Caco-2 (cell line): ENCODE measurements at regions not wholly inside any gene's neighbourhood (a gene's known extent, or its start where the extent isn't known, plus 50 kb on each side); places are given as distances from the start of the nearest gene placed in this dataset.

Experiments
- BruUV-seq: library from RNA; stranded (reverse); fragments of 400-500 nt; replicated peaks from 2 replicates; lab custom pipeline; 2021; lab: Mats Ljungman, UMichigan
- CTCF ChIA-PET: fragments of 300-600 bp; sonication (Branson Sonifier 250); formaldehyde crosslinking; loops from one replicate; lab custom pipeline; 2022; ENCODE audit warnings: antibody characterized with exemption; lab: Charles Lee
- POLR2A ChIA-PET: fragments of 300-600 bp; sonication (Branson Sonifier 250); formaldehyde crosslinking; loops from one replicate; lab custom pipeline; 2022; ENCODE audit warnings: antibody characterized with exemption; lab: Charles Lee
- DNase-seq, 2 experiments: peaks; one replicate each; pipeline versions ENCODE4 v3.0.0 to v3.0.0-alpha.2; 2020 to 2022
- H3K27me3 ChIP-seq: replicated peaks from 2 replicates; pipeline ENCODE4 v1.6.0; 2011; ENCODE audit warnings: low read length; ENCODE audit not compliant: control insufficient read depth, insufficient read depth
- H3K36me3 ChIP-seq: 2 replicates; pipeline ENCODE4 v1.5.1; 2011; ENCODE audit warnings: low read length; ENCODE audit not compliant: control insufficient read depth, insufficient read depth
- H3K4me1 ChIP-seq: fragments of 250-450 bp; sonication (Bioruptor Pico); 2 replicates; pipeline ENCODE4 v1.5.1; 2020; ENCODE audit warnings: mild to moderate bottlenecking
- H3K4me3 ChIP-seq: 2 replicates; pipeline ENCODE4 v1.5.1; 2011; ENCODE audit warnings: low read depth, mild to moderate bottlenecking, control low read depth, low read length
- H3K9me3 ChIP-seq: fragments of 250-450 bp; sonication (Bioruptor Pico); 2 replicates; pipeline ENCODE4 v1.5.1; 2020; ENCODE audit warnings: mild to moderate bottlenecking, moderate library complexity
- H3K27ac Mint-ChIP-seq: one replicate; pipeline ENCODE4 v1.8.0; 2022; ENCODE audit warnings: mixed read lengths; ENCODE audit not compliant: unreplicated experiment
- H3K27me3 Mint-ChIP-seq: one replicate; pipeline ENCODE4 v1.8.0; 2022; ENCODE audit warnings: mixed read lengths; ENCODE audit not compliant: insufficient read depth, unreplicated experiment
- H3K36me3 Mint-ChIP-seq: one replicate; pipeline ENCODE4 v1.8.0; 2022; ENCODE audit warnings: mild to moderate bottlenecking, mixed read lengths; ENCODE audit not compliant: insufficient read depth, unreplicated experiment
- H3K4me1 Mint-ChIP-seq: one replicate; pipeline ENCODE4 v1.8.0; 2022; ENCODE audit warnings: low read depth, mixed read lengths; ENCODE audit not compliant: unreplicated experiment
- H3K4me3 Mint-ChIP-seq: one replicate; pipeline ENCODE4 v1.8.0; 2022; ENCODE audit warnings: mild to moderate bottlenecking, moderate library complexity, mixed read lengths; ENCODE audit not compliant: unreplicated experiment
- H3K9me3 Mint-ChIP-seq: one replicate; pipeline ENCODE4 v1.8.0; 2022; ENCODE audit warnings: mixed read lengths; ENCODE audit not compliant: unreplicated experiment
- CTCF ChIP-seq, 2 experiments: fragments of 200-600 bp in 1 of 2; IDR thresholded peaks; 1 replicate in 1 of 2; 2 replicates in 1 of 2; pipeline versions ENCODE4 v1.5.1 to v1.8.0; 2011 to 2022; ENCODE audit warnings: antibody characterized with exemption in 1 of 2, control low read depth in 1 of 2, inconsistent platforms in 1 of 2, low read depth in 1 of 2, low read length in 1 of 2, mild to moderate bottlenecking in 1 of 2, moderate library complexity in 1 of 2; ENCODE audit not compliant: insufficient read depth in 1 of 2, severe bottlenecking in 1 of 2, unreplicated experiment in 1 of 2
- intact Hi-C: fragments of 100-400 bp; cut with micrococcal nuclease; formaldehyde crosslinking; loops from one replicate; pipeline ENCODE4 v1.10.0; 2022; ENCODE audit not compliant: unreplicated experiment

GRCh38 chr16:6547131-6547530, 785.5 kb upstream of the RBFOX1 start:
- TF ChIP-seq CTCF (IDR thresholded peaks at IDR 0.05; ENCODE audit: insufficient read depth in 1 of 2, low read depth in 1 of 2, low read length in 1 of 2, severe bottlenecking in 1 of 2, unreplicated experiment in 1 of 2): no peak
- DNase-seq: no peak
- intact Hi-C loops: no loop called here
- Mint-ChIP-seq H3K9me3 (no peaks in the 10 kb centered on the region), H3K4me3 (no peak overlapping the region), H3K4me1 (no peaks in the 10 kb centered on the region), H3K27me3 (peaks cover 8% of the 10 kb centered on the region), H3K27ac (no peak overlapping the region), H3K36me3 (no peaks in the 10 kb centered on the region)
- ChIA-PET CTCF (no interaction called here), POLR2A (no interaction called here)
- Histone ChIP-seq H3K36me3 (no peaks in the 10 kb centered on the region), H3K27me3 (no peaks in the 10 kb centered on the region), H3K4me1 (no peaks in the 10 kb centered on the region), H3K9me3 (no peaks in the 10 kb centered on the region), H3K4me3 (no peak overlapping the region)
- BruUV-seq: no TSS peak

- H3K4me1 Mint-ChIP-seq: no peaks in the 10 kb centered on the region
- BruUV-seq: no TSS peak
- CTCF ChIA-PET: no interaction called here
Measured at GRCh38 chr16:6545329-6545728, 787.3 kb upstream of the RBFOX1 start.

GRCh38 chr16:6541267-6541666, 791.4 kb upstream of the RBFOX1 start:
- Histone ChIP-seq H3K9me3 (no peaks in the 10 kb centered on the region), H3K4me3 (no peak overlapping the region), H3K27me3 (no peaks in the 10 kb centered on the region), H3K36me3 (no peaks in the 10 kb centered on the region), H3K4me1 (no peaks in the 10 kb centered on the region)
- Mint-ChIP-seq H3K4me3 (no peak overlapping the region), H3K4me1 (no peaks in the 10 kb centered on the region), H3K9me3 (no peaks in the 10 kb centered on the region), H3K27me3 (peaks cover 7% of the 10 kb centered on the region), H3K36me3 (no peaks in the 10 kb centered on the region), H3K27ac (no peak overlapping the region)
- BruUV-seq: no TSS peak
- TF ChIP-seq CTCF (IDR thresholded peaks at IDR 0.05; ENCODE audit: insufficient read depth in 1 of 2, low read depth in 1 of 2, low read length in 1 of 2, severe bottlenecking in 1 of 2, unreplicated experiment in 1 of 2): no peak
- POLR2A ChIA-PET: no interaction called here
- CTCF ChIA-PET: no interaction called here
- intact Hi-C loops: no loop called here
- DNase-seq: no peak

More at GRCh38 chr16:6545329-6545728, 787.3 kb upstream of the RBFOX1 start:
- TF ChIP-seq CTCF (IDR thresholded peaks at IDR 0.05; ENCODE audit: insufficient read depth in 1 of 2, low read depth in 1 of 2, low read length in 1 of 2, severe bottlenecking in 1 of 2, unreplicated experiment in 1 of 2): no peak
- intact Hi-C loops: no loop called here
- no peak for DNase-seq
- POLR2A ChIA-PET: no interaction called here
- Mint-ChIP-seq H3K9me3 (no peaks in the 10 kb centered on the region), H3K36me3 (no peaks in the 10 kb centered on the region), H3K27ac (no peak overlapping the region), H3K27me3 (peaks cover 10% of the 10 kb centered on the region), H3K4me3 (no peak overlapping the region)
- H3K36me3 ChIP-seq: no peaks in the 10 kb centered on the region
- H3K4me3 ChIP-seq: no peak overlapping the region
- H3K9me3 ChIP-seq: no peaks in the 10 kb centered on the region
- H3K27me3 ChIP-seq: no peaks in the 10 kb centered on the region
- H3K4me1 ChIP-seq: no peaks in the 10 kb centered on the region
